Neural progenitor cell (in vitro differentiated cells): ENCODE measurements at regions not wholly inside any gene's neighbourhood (a gene's known extent, or its start where the extent isn't known, plus 50 kb on each side); places are given as distances from the start of the nearest gene placed in this dataset.

Experiments
- DNase-seq: peaks from one replicate; pipeline ENCODE4 v3.0.0-alpha.2; 2016; ENCODE audit warnings: low spot score
- H2AFZ ChIP-seq: fragments of 200-600 bp; sonication (generic); replicated peaks from 2 replicates; pipeline ENCODE4 v1.6.1; 2016; ENCODE audit warnings: antibody characterized with exemption
- H3F3A ChIP-seq: fragments of 200-600 bp; sonication (generic); 2 replicates; pipeline ENCODE4 v1.6.1; 2016; ENCODE audit warnings: antibody characterized with exemption, low read depth
- H3K27ac ChIP-seq: fragments of 200-600 bp; sonication (generic); 2 replicates; pipeline ENCODE4 v1.5.1; 2016; ENCODE audit warnings: mild to moderate bottlenecking
- H3K27me3 ChIP-seq: fragments of 200-600 bp; sonication (generic); 2 replicates; pipeline ENCODE4 v1.6.1; 2016; ENCODE audit warnings: mild to moderate bottlenecking, moderate library complexity
- H3K36me3 ChIP-seq: fragments of 200-600 bp; sonication (generic); 2 replicates; pipeline ENCODE4 v1.5.1; 2016
- H3K4me1 ChIP-seq: fragments of 200-600 bp; sonication (generic); 2 replicates; pipeline ENCODE4 v1.6.1; 2016; ENCODE audit warnings: mixed run types
- H3K4me2 ChIP-seq: fragments of 200-600 bp; sonication (generic); 2 replicates; pipeline ENCODE4 v1.6.1; 2016
- H3K4me3 ChIP-seq: fragments of 200-600 bp; sonication (generic); 2 replicates; pipeline ENCODE4 v1.5.1; 2016
- H3K79me2 ChIP-seq: fragments of 200-600 bp; sonication (generic); 2 replicates; pipeline ENCODE4 v1.6.1; 2016; ENCODE audit warnings: low read depth
- H3K9ac ChIP-seq: fragments of 200-600 bp; sonication (generic); 2 replicates; pipeline ENCODE4 v1.6.1; 2016
- H3K9me3 ChIP-seq: fragments of 200-600 bp; sonication (generic); 2 replicates; pipeline ENCODE4 v1.5.1; 2016; ENCODE audit warnings: low read depth
- H4K20me1 ChIP-seq: fragments of 200-600 bp; sonication (generic); 2 replicates; pipeline ENCODE4 v1.6.1; 2016; ENCODE audit warnings: low read depth
- H3K27ac Mint-ChIP-seq: 3 replicates; pipeline ENCODE4 v1.8.0; 2021; ENCODE audit warnings: mixed read lengths
- H3K27me3 Mint-ChIP-seq: 2 replicates; pipeline ENCODE4 v1.8.0; 2022; ENCODE audit warnings: low read depth, mild to moderate bottlenecking, inconsistent platforms, moderate library complexity, mixed read lengths; ENCODE audit not compliant: insufficient read depth
- H3K36me3 Mint-ChIP-seq: 3 replicates; pipeline ENCODE4 v1.8.0; 2021; ENCODE audit warnings: mixed read lengths
- H3K4me1 Mint-ChIP-seq: 3 replicates; pipeline ENCODE4 v1.8.0; 2021; ENCODE audit warnings: mixed read lengths
- H3K4me3 Mint-ChIP-seq: 3 replicates; pipeline ENCODE4 v1.8.0; 2021; ENCODE audit warnings: mild to moderate bottlenecking, moderate library complexity, mixed read lengths
- H3K9me3 Mint-ChIP-seq: 3 replicates; pipeline ENCODE4 v1.8.0; 2020; ENCODE audit warnings: mixed read lengths
- EZH2 ChIP-seq: fragments of 200-600 bp; sonication (generic); IDR thresholded peaks from 2 replicates; pipeline ENCODE4 v1.6.1; 2017; ENCODE audit warnings: antibody characterized with exemption, mild to moderate bottlenecking, moderate library complexity
- EZH2phosphoT487 ChIP-seq: fragments of 200-600 bp; sonication (generic); IDR thresholded peaks from 2 replicates; pipeline ENCODE4 v1.6.1; 2017; ENCODE audit warnings: antibody characterized with exemption
- TF ChIP-seq, protein P1 (sequence below): fragments of 200-600 bp; sonication (generic); IDR thresholded peaks from 2 replicates; pipeline ENCODE4 v1.5.1; 2017; ENCODE audit warnings: antibody characterized with exemption, mild to moderate bottlenecking

DNA sequence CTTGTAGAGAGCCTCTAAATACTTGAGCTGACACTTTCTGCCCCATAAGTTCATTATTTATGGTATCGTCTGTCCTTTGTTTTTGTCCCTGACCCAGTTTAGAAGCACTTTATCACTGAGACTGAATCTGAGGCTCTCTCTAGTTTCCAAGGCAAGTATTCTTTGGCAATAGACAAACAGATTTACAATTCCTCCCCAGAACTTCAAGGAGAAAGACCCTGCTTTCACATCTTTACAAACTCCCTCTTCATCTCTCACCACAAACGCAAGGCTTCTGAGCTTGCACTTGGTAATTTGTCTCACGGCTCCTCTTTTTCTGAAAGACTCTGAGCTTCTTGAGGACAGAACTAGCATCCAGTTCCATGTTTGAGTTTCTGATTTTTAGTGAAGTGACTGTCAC is 49.8 kb upstream of the PARP11 start:
- H3K4me3 ChIP-seq, result no peak overlapping the region
- H3K27ac Mint-ChIP-seq, result peak overlapping the region; percentile 12
- H3K4me3 Mint-ChIP-seq, result no peak overlapping the region

More for the DNA sequence above, 49.8 kb upstream of the PARP11 start:
- H3K27me3 Mint-ChIP-seq, result peaks cover 12% of the 10 kb centered on the region
- DNase-seq, result no peak
- no peaks in the 10 kb centered on the region for H3K27me3 ChIP-seq
- H2AFZ ChIP-seq, result no peak overlapping the region
- H3K9me3 Mint-ChIP-seq, result peaks cover 8% of the 10 kb centered on the region
- no peaks in the 10 kb centered on the region for H3K9me3 ChIP-seq
- H3K4me2 ChIP-seq, result no peak overlapping the region
- H3K36me3 ChIP-seq, result no peaks in the 10 kb centered on the region
- no peak overlapping the region for H3K9ac ChIP-seq
- H3K27ac ChIP-seq, result no peak overlapping the region
- H3K79me2 ChIP-seq, result no peaks in the 10 kb centered on the region
- no peaks in the 10 kb centered on the region for H3F3A ChIP-seq
- peaks cover 23% of the 10 kb centered on the region for H3K4me1 Mint-ChIP-seq
- TF ChIP-seq EZH2 (no peak), EZH2phosphoT487 (no peak)
- TF ChIP-seq, protein P1, sequence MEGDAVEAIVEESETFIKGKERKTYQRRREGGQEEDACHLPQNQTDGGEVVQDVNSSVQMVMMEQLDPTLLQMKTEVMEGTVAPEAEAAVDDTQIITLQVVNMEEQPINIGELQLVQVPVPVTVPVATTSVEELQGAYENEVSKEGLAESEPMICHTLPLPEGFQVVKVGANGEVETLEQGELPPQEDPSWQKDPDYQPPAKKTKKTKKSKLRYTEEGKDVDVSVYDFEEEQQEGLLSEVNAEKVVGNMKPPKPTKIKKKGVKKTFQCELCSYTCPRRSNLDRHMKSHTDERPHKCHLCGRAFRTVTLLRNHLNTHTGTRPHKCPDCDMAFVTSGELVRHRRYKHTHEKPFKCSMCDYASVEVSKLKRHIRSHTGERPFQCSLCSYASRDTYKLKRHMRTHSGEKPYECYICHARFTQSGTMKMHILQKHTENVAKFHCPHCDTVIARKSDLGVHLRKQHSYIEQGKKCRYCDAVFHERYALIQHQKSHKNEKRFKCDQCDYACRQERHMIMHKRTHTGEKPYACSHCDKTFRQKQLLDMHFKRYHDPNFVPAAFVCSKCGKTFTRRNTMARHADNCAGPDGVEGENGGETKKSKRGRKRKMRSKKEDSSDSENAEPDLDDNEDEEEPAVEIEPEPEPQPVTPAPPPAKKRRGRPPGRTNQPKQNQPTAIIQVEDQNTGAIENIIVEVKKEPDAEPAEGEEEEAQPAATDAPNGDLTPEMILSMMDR, result no peak
- H3K4me1 ChIP-seq, result no peaks in the 10 kb centered on the region
- H4K20me1 ChIP-seq, result no peaks in the 10 kb centered on the region
- no peaks in the 10 kb centered on the region for H3K36me3 Mint-ChIP-seq
